ENCODE measurements at regions not wholly inside any gene's neighbourhood (a gene's known extent, or its start where the extent isn't known, plus 50 kb on each side); places are given as distances from the start of the nearest gene placed in this dataset.

GRCh38 chr4:25551605-25552004, 104.0 kb upstream of the SLC34A2 start:
- no peak overlapping the region for H2BK120ac ChIP-seq (ENCODE audit: insufficient read depth, low read length, poor library complexity)
- no peak overlapping the region for H3K9ac ChIP-seq (ENCODE audit: low read length)
- H3K79me1 ChIP-seq (ENCODE audit: low read length): no peaks in the 10 kb centered on the region
- no peaks in the 10 kb centered on the region for H3K27me3 ChIP-seq (ENCODE audit: insufficient read depth, low read length)
- no peaks in the 10 kb centered on the region for H3K4me1 ChIP-seq (ENCODE audit: control insufficient read depth in 1 of 2, insufficient read depth in 2 of 2, low read length in 2 of 2)
- H3K4me3 ChIP-seq (ENCODE audit: low read depth, low read length): no peak overlapping the region
- no peak overlapping the region for H2BK5ac ChIP-seq (ENCODE audit: low read depth, low read length, poor library complexity)
- no peak overlapping the region for H2BK12ac ChIP-seq (ENCODE audit: low read length)
- H2AFZ ChIP-seq (ENCODE audit: insufficient read depth, low read length, poor library complexity): no peak overlapping the region
- H3K4ac ChIP-seq (ENCODE audit: low read depth, low read length): no peak overlapping the region
- H3K27ac ChIP-seq (ENCODE audit: low read depth, low read length): no peak overlapping the region
- WGBS (ENCODE audit: extremely low coverage, insufficient coverage, insufficient read length): no CpG with 5 or more reads among the region's 4 CpGs
- no peaks in the 10 kb centered on the region for H3K36me3 ChIP-seq (ENCODE audit: control insufficient read depth in 1 of 2, insufficient read depth in 2 of 2, low read length in 2 of 2)
- no peak overlapping the region for H3K4me2 ChIP-seq (ENCODE audit: low read length)
- no peaks in the 10 kb centered on the region for H3K79me2 ChIP-seq (ENCODE audit: control insufficient read depth, insufficient read depth, low read length, poor library complexity)
- H3K18ac ChIP-seq (ENCODE audit: low read length): no peak overlapping the region
- no peak overlapping the region for H3K23ac ChIP-seq (ENCODE audit: low read length)
- no peak overlapping the region for H4K91ac ChIP-seq (ENCODE audit: low read depth, low read length)
- H4K8ac ChIP-seq (ENCODE audit: low read depth, low read length): no peak overlapping the region
- H2AK5ac ChIP-seq (ENCODE audit: low read length): no peak overlapping the region
- H3K14ac ChIP-seq (ENCODE audit: low read length): no peak overlapping the region
- no peaks in the 10 kb centered on the region for H3K9me3 ChIP-seq (ENCODE audit: insufficient read depth, low read depth, low read length)
- DNase-seq: no peak
- no peak overlapping the region for H4K12ac ChIP-seq (ENCODE audit: low read depth, low read length)

- Histone ChIP-seq H3K36me3 (ENCODE audit: control insufficient read depth in 1 of 2, insufficient read depth in 2 of 2, low read length in 2 of 2) (no peaks in the 10 kb centered on the region), H4K12ac (ENCODE audit: low read depth, low read length) (no peak overlapping the region), H2AK5ac (ENCODE audit: low read length) (no peak overlapping the region), H2BK12ac (ENCODE audit: low read length) (no peak overlapping the region), H3K23ac (ENCODE audit: low read length) (no peak overlapping the region), H4K8ac (ENCODE audit: low read depth, low read length) (no peak overlapping the region), H3K4me3 (ENCODE audit: low read depth, low read length) (no peak overlapping the region), H3K18ac (ENCODE audit: low read length) (no peak overlapping the region), H3K4me2 (ENCODE audit: low read length) (no peak overlapping the region), H2AFZ (ENCODE audit: insufficient read depth, low read length, poor library complexity) (no peak overlapping the region), H3K4ac (ENCODE audit: low read depth, low read length) (no peak overlapping the region), H3K14ac (ENCODE audit: low read length) (no peak overlapping the region), H3K79me1 (ENCODE audit: low read length) (no peaks in the 10 kb centered on the region), H2BK5ac (ENCODE audit: low read depth, low read length, poor library complexity) (no peak overlapping the region), H3K9me3 (ENCODE audit: insufficient read depth, low read depth, low read length) (no peaks in the 10 kb centered on the region), H3K4me1 (ENCODE audit: control insufficient read depth in 1 of 2, insufficient read depth in 2 of 2, low read length in 2 of 2) (no peaks in the 10 kb centered on the region), H3K27me3 (ENCODE audit: insufficient read depth, low read length) (no peaks in the 10 kb centered on the region), H3K9ac (ENCODE audit: low read length) (no peak overlapping the region), H3K79me2 (ENCODE audit: control insufficient read depth, insufficient read depth, low read length, poor library complexity) (no peaks in the 10 kb centered on the region), H3K27ac (ENCODE audit: low read depth, low read length) (no peak overlapping the region), H2BK120ac (ENCODE audit: insufficient read depth, low read length, poor library complexity) (no peak overlapping the region), H4K91ac (ENCODE audit: low read depth, low read length) (no peak overlapping the region)
- no CpG with 5 or more reads among the region's 8 CpGs for WGBS (ENCODE audit: extremely low coverage, insufficient coverage, insufficient read length)
- no peak for DNase-seq
Observed at GRCh38 chr4:25552580-25553271, 102.9 kb upstream of the SLC34A2 start.

GRCh38 chr4:25559508-25559907, 96.1 kb upstream of the SLC34A2 start:
- no peak overlapping the region for H3K4me3 ChIP-seq (ENCODE audit: low read depth, low read length)
- no peaks in the 10 kb centered on the region for H3K9me3 ChIP-seq (ENCODE audit: insufficient read depth, low read depth, low read length)
- no peak overlapping the region for H3K18ac ChIP-seq (ENCODE audit: low read length)
- H4K91ac ChIP-seq (ENCODE audit: low read depth, low read length): no peak overlapping the region
- no peak overlapping the region for H4K8ac ChIP-seq (ENCODE audit: low read depth, low read length)
- H2BK120ac ChIP-seq (ENCODE audit: insufficient read depth, low read length, poor library complexity): no peak overlapping the region
- no peak for DNase-seq
- H3K14ac ChIP-seq (ENCODE audit: low read length): no peak overlapping the region
- no peak overlapping the region for H4K12ac ChIP-seq (ENCODE audit: low read depth, low read length)
- H3K4me1 ChIP-seq (ENCODE audit: control insufficient read depth in 1 of 2, insufficient read depth in 2 of 2, low read length in 2 of 2): no peaks in the 10 kb centered on the region
- H2BK5ac ChIP-seq (ENCODE audit: low read depth, low read length, poor library complexity): no peak overlapping the region
- no peak overlapping the region for H3K27ac ChIP-seq (ENCODE audit: low read depth, low read length)
- no peak overlapping the region for H2AK5ac ChIP-seq (ENCODE audit: low read length)
- no peak overlapping the region for H3K9ac ChIP-seq (ENCODE audit: low read length)
- H2AFZ ChIP-seq (ENCODE audit: insufficient read depth, low read length, poor library complexity): no peak overlapping the region
- H3K4ac ChIP-seq (ENCODE audit: low read depth, low read length): no peak overlapping the region
- WGBS (ENCODE audit: extremely low coverage, insufficient coverage, insufficient read length): no CpG with 5 or more reads among the region's 4 CpGs
- no peaks in the 10 kb centered on the region for H3K79me2 ChIP-seq (ENCODE audit: control insufficient read depth, insufficient read depth, low read length, poor library complexity)
- no peaks in the 10 kb centered on the region for H3K36me3 ChIP-seq (ENCODE audit: control insufficient read depth in 1 of 2, insufficient read depth in 2 of 2, low read length in 2 of 2)
- H3K4me2 ChIP-seq (ENCODE audit: low read length): no peak overlapping the region
- no peak overlapping the region for H2BK12ac ChIP-seq (ENCODE audit: low read length)
- H3K23ac ChIP-seq (ENCODE audit: low read length): no peak overlapping the region
- no peaks in the 10 kb centered on the region for H3K79me1 ChIP-seq (ENCODE audit: low read length)
- no peaks in the 10 kb centered on the region for H3K27me3 ChIP-seq (ENCODE audit: insufficient read depth, low read length)

- no peak overlapping the region for H2BK12ac ChIP-seq (ENCODE audit: low read length)
- peak in 1 of 2 donors; percentile 6 for DNase-seq
- H3K79me1 ChIP-seq (ENCODE audit: low read length): no peaks in the 10 kb centered on the region
- H3K9ac ChIP-seq (ENCODE audit: low read length): no peak overlapping the region
- no peak overlapping the region for H3K4ac ChIP-seq (ENCODE audit: low read depth, low read length)
- H3K4me1 ChIP-seq (ENCODE audit: control insufficient read depth in 1 of 2, insufficient read depth in 2 of 2, low read length in 2 of 2): no peaks in the 10 kb centered on the region
- H2AFZ ChIP-seq (ENCODE audit: insufficient read depth, low read length, poor library complexity): no peak overlapping the region
- no peak overlapping the region for H3K18ac ChIP-seq (ENCODE audit: low read length)
- no peaks in the 10 kb centered on the region for H3K79me2 ChIP-seq (ENCODE audit: control insufficient read depth, insufficient read depth, low read length, poor library complexity)
- no peak overlapping the region for H4K12ac ChIP-seq (ENCODE audit: low read depth, low read length)
- no peak overlapping the region for H4K91ac ChIP-seq (ENCODE audit: low read depth, low read length)
- no peak overlapping the region for H4K8ac ChIP-seq (ENCODE audit: low read depth, low read length)
- no peak overlapping the region for H2AK5ac ChIP-seq (ENCODE audit: low read length)
- no peak overlapping the region for H3K27ac ChIP-seq (ENCODE audit: low read depth, low read length)
- H3K14ac ChIP-seq (ENCODE audit: low read length): no peak overlapping the region
- WGBS (ENCODE audit: extremely low coverage, insufficient coverage, insufficient read length): no CpG with 5 or more reads among the region's 8 CpGs
- H3K27me3 ChIP-seq (ENCODE audit: insufficient read depth, low read length): no peaks in the 10 kb centered on the region
- H3K4me2 ChIP-seq (ENCODE audit: low read length): no peak overlapping the region
- no peaks in the 10 kb centered on the region for H3K36me3 ChIP-seq (ENCODE audit: control insufficient read depth in 1 of 2, insufficient read depth in 2 of 2, low read length in 2 of 2)
- no peak overlapping the region for H3K23ac ChIP-seq (ENCODE audit: low read length)
- H2BK120ac ChIP-seq (ENCODE audit: insufficient read depth, low read length, poor library complexity): no peak overlapping the region
- no peak overlapping the region for H2BK5ac ChIP-seq (ENCODE audit: low read depth, low read length, poor library complexity)
- no peaks in the 10 kb centered on the region for H3K9me3 ChIP-seq (ENCODE audit: insufficient read depth, low read depth, low read length)
- no peak overlapping the region for H3K4me3 ChIP-seq (ENCODE audit: low read depth, low read length)
Observed at GRCh38 chr4:25560605-25561004, 95.0 kb upstream of the SLC34A2 start.

Data from trophoblast cell (in vitro differentiated cells and primary cell).